ENCODE measurements at regions not wholly inside any gene's neighbourhood (a gene's known extent, or its start where the extent isn't known, plus 50 kb on each side); places are given as distances from the start of the nearest gene placed in this dataset.

GRCh38 chr3:20669675-20670074, 483.7 kb upstream of the SGO1 start:
- 61 to 65% methylated on average over 2 of the region's 2 CpGs for WGBS, 2 donors
- TF ChIP-seq POLR2A (IDR thresholded peaks at IDR 0.05) (no peak), EP300 (IDR thresholded peaks at IDR 0.05) (no peak)
- TF ChIP-seq, protein P1, sequence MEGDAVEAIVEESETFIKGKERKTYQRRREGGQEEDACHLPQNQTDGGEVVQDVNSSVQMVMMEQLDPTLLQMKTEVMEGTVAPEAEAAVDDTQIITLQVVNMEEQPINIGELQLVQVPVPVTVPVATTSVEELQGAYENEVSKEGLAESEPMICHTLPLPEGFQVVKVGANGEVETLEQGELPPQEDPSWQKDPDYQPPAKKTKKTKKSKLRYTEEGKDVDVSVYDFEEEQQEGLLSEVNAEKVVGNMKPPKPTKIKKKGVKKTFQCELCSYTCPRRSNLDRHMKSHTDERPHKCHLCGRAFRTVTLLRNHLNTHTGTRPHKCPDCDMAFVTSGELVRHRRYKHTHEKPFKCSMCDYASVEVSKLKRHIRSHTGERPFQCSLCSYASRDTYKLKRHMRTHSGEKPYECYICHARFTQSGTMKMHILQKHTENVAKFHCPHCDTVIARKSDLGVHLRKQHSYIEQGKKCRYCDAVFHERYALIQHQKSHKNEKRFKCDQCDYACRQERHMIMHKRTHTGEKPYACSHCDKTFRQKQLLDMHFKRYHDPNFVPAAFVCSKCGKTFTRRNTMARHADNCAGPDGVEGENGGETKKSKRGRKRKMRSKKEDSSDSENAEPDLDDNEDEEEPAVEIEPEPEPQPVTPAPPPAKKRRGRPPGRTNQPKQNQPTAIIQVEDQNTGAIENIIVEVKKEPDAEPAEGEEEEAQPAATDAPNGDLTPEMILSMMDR (IDR thresholded peaks at IDR 0.05), result no peak
- Histone ChIP-seq H3K27ac (no peak overlapping the region), H3K9me3 (peaks cover 0 to 7% (median 0%) of the 10 kb centered on the region in 4 donors), H3K36me3 (no peaks in the 10 kb centered on the region), H3K4me1 (no peaks in the 10 kb centered on the region), H3K27me3 (no peaks in the 10 kb centered on the region), H3K4me3 (no peak overlapping the region)
- no peak for DNase-seq (ENCODE audit: low spot score in 2 of 2)

DNA sequence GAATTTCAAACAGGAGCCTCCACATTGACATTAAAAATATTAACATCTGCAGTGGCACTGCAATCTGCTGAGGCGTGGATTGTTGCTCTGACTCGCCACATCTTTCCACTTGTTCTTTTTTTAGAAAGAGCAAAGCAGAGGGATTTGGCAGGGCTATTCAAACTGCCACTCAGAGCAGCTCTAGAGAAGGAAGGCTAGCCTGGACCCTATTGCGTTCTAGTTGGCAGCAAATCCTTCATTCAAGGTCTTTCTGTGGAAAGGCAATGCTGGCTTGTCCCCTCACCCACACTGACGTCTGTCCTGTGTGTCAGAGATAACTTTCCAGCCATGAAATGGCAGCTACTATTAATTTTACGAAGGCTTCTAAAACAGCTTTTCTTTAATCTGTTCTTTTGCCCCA, 483.2 kb upstream of the SGO1 start:
- Histone ChIP-seq H3K4me3 (no peak overlapping the region), H3K4me1 (no peaks in the 10 kb centered on the region), H3K36me3 (no peaks in the 10 kb centered on the region), H3K27me3 (no peaks in the 10 kb centered on the region), H3K9me3 (peaks cover 0 to 7% (median 0%) of the 10 kb centered on the region in 4 donors), H3K27ac (no peak overlapping the region)
- TF ChIP-seq, protein P1 (IDR thresholded peaks at IDR 0.05), result no peak
- TF ChIP-seq POLR2A (IDR thresholded peaks at IDR 0.05) (no peak), EP300 (IDR thresholded peaks at IDR 0.05) (no peak)
- DNase-seq (ENCODE audit: low spot score in 2 of 2), result no peak
- 36% methylated on average over 5 of the region's 5 CpGs for WGBS, 2 donors

DNA sequence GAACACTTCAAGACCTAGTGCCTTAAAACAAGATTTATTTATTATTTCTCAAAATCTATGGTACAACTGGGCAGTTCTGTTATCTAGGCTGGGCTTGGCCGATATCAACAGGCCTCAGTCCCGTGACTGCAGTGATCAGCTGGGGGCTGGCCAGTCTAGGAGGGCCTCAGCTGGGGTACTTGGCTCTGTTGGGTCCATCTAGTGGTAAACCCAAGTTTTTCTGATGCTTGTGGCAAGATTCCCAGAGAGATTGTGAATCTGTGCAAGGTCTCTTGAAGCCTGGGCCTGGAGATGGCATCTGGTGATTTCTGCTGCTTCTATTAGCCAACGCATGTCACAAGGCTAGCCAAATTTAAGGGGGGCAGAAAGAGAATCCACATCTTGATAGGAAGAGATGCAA, 482.4 kb upstream of the SGO1 start:
- H3K27me3 ChIP-seq, result no peaks in the 10 kb centered on the region
- 77% methylated on average over 3 of the region's 3 CpGs for WGBS, 2 donors
- H3K4me1 ChIP-seq, result no peaks in the 10 kb centered on the region
- TF ChIP-seq, protein P1 (IDR thresholded peaks at IDR 0.05), result no peak
- TF ChIP-seq POLR2A (IDR thresholded peaks at IDR 0.05), result no peak
- TF ChIP-seq EP300 (IDR thresholded peaks at IDR 0.05), result no peak
- H3K4me3 ChIP-seq, result no peak overlapping the region
- no peaks in the 10 kb centered on the region for H3K36me3 ChIP-seq
- peaks cover 0 to under 1% (median 0%) of the 10 kb centered on the region in 4 donors for H3K9me3 ChIP-seq
- DNase-seq (ENCODE audit: low spot score in 2 of 2), result no peak
- H3K27ac ChIP-seq, result no peak overlapping the region

DNA sequence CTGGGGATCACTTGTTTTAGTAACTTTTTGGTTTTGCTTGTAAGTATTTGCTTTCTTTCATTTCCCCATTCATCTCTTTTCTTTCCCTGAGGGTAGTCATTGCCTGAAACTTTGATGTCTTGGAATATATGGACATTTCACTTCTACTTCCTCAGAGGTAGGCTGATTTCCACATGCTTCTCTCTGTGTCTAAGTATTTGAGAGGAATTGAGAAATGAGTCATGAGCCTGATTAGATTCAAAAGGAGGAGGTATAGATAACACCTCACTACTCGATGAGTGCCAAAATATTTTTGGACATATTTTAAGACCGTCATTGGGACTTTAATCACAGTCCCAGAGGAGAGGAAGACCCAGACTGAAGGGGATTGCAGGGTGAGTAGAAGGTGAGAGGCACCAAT, 480.1 kb upstream of the SGO1 start:
- H3K36me3 ChIP-seq, result no peaks in the 10 kb centered on the region
- H3K27ac ChIP-seq, result no peak overlapping the region
- no peak overlapping the region for H3K4me3 ChIP-seq
- no peaks in the 10 kb centered on the region for H3K27me3 ChIP-seq
- WGBS, 2 donors, result 77 to 82% methylated on average over 2 of the region's 2 CpGs
- no peak for DNase-seq (ENCODE audit: low spot score in 2 of 2)
- H3K9me3 ChIP-seq, result peaks cover 0 to under 1% (median 0%) of the 10 kb centered on the region in 4 donors
- TF ChIP-seq, protein P1 (IDR thresholded peaks at IDR 0.05), result no peak
- TF ChIP-seq POLR2A (IDR thresholded peaks at IDR 0.05) (no peak), EP300 (IDR thresholded peaks at IDR 0.05) (no peak)
- no peaks in the 10 kb centered on the region for H3K4me1 ChIP-seq

DNA sequence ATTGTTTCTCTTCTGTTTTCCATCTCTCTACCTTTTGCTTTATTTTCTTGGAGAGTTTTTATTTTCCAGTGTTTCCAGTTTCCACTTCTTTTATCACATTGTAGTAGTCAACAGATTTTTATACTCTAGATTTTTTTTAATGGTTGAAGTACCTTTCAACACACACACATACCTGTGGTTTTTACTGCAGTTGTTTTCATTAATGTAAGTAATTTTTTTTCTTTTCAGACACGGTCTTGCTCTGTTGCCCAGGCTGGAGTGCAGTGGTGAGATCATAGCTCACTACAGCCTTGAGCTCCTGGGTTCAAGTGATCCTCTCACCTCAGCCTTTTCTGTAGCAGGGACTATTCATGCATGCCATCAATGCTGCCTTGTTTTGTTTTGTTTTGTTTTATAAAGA, 472.5 kb upstream of the SGO1 start:
- no peaks in the 10 kb centered on the region for H3K36me3 ChIP-seq
- peaks cover 0 to 14% (median 0%) of the 10 kb centered on the region in 4 donors for H3K9me3 ChIP-seq
- no peak for DNase-seq (ENCODE audit: low spot score in 2 of 2)
- no peak overlapping the region for H3K4me3 ChIP-seq
- WGBS, 2 donors, result 53 to 93% methylated on average over 1 of the region's 1 CpG
- H3K27me3 ChIP-seq, result no peaks in the 10 kb centered on the region
- no peaks in the 10 kb centered on the region for H3K4me1 ChIP-seq
- TF ChIP-seq POLR2A (IDR thresholded peaks at IDR 0.05), result no peak
- TF ChIP-seq, protein P1 (IDR thresholded peaks at IDR 0.05), result no peak
- TF ChIP-seq EP300 (IDR thresholded peaks at IDR 0.05), result no peak
- H3K27ac ChIP-seq, result no peak overlapping the region

All from tibial nerve (tissue), 4 donors.